DMS79 treated with DMSO at 0.1 percent for 48 hours (cell line): ENCODE measurements at regions not wholly inside any gene's neighbourhood (a gene's known extent, or its start where the extent isn't known, plus 50 kb on each side); places are given as distances from the start of the nearest gene placed in this dataset.

Source experiments
- DNase-seq: peaks from one replicate; lab custom pipeline; 2025; lab: John Stamatoyannopoulos, UW

GRCh38 chr12:16984484-16984883, 378.5 kb upstream of the LMO3 start:
- DNase-seq: no peak

- no peak for DNase-seq
Observed at GRCh38 chr12:16972923-16973770, 367.2 kb upstream of the LMO3 start.

GRCh38 chr12:16962889-16963288, 356.9 kb upstream of the LMO3 start:
- no peak for DNase-seq

GRCh38 chr12:16955083-16955657, 349.2 kb upstream of the LMO3 start:
- no peak for DNase-seq

- DNase-seq: no peak
Observed at GRCh38 chr12:16949871-16950667, 344.1 kb upstream of the LMO3 start.

- DNase-seq: no peak
Observed at GRCh38 chr12:16949371-16949770, 343.4 kb upstream of the LMO3 start.

GRCh38 chr12:16946704-16947103, 340.7 kb upstream of the LMO3 start:
- DNase-seq: no peak

GRCh38 chr12:16939871-16940306, 333.9 kb upstream of the LMO3 start:
- DNase-seq: no peak

- DNase-seq: no peak
Observed at GRCh38 chr12:16927259-16927658, 321.3 kb upstream of the LMO3 start.

- peak; percentile 7 for DNase-seq
Observed at GRCh38 chr12:16920451-16920850, 314.5 kb upstream of the LMO3 start.

GRCh38 chr12:16919551-16919950, 313.6 kb upstream of the LMO3 start:
- DNase-seq: no peak

- no peak for DNase-seq
Observed at GRCh38 chr12:16914853-16915252, 308.9 kb upstream of the LMO3 start.

- DNase-seq: no peak
Observed at GRCh38 chr12:16913832-16914490, 308.0 kb upstream of the LMO3 start.

- no peak for DNase-seq
Observed at GRCh38 chr12:16901946-16902345, 296.0 kb upstream of the LMO3 start.

GRCh38 chr12:16893426-16893825, 287.5 kb upstream of the LMO3 start:
- DNase-seq: no peak

GRCh38 chr12:16891673-16892072, 285.7 kb upstream of the LMO3 start:
- DNase-seq: no peak

GRCh38 chr12:16884819-16885218, 278.9 kb upstream of the LMO3 start:
- no peak for DNase-seq

- no peak for DNase-seq
Observed at GRCh38 chr12:16884056-16884455, 278.1 kb upstream of the LMO3 start.

GRCh38 chr12:16881986-16882570, 276.1 kb upstream of the LMO3 start:
- no peak for DNase-seq

- DNase-seq: peak; percentile 72
Observed at GRCh38 chr12:16880864-16881285, 274.9 kb upstream of the LMO3 start.

- no peak for DNase-seq
Observed at GRCh38 chr12:16870845-16871244, 264.9 kb upstream of the LMO3 start.

- no peak for DNase-seq
Observed at GRCh38 chr12:16863742-16864141, 257.8 kb upstream of the LMO3 start.
